H9 (cell line): ENCODE measurements at regions not wholly inside any gene's neighbourhood (a gene's known extent, or its start where the extent isn't known, plus 50 kb on each side); places are given as distances from the start of the nearest gene placed in this dataset.

ENCODE experiments used
- DNase-seq: peaks from one replicate; pipeline ENCODE4 v3.0.0-alpha.2; 2017
- H2AFZ ChIP-seq: one replicate; pipeline ENCODE4 v1.6.1; 2013; ENCODE audit warnings: mild to moderate bottlenecking, low read length, control low read depth, moderate library complexity
- H2AK5ac ChIP-seq: 2 replicates; pipeline ENCODE4 v1.6.1; 2013; ENCODE audit warnings: low read length, control low read depth, mixed read lengths; ENCODE audit not compliant: insufficient read length
- H2BK120ac ChIP-seq: one replicate; pipeline ENCODE4 v1.6.1; 2013; ENCODE audit warnings: low read depth, mild to moderate bottlenecking, low read length, control low read depth, inconsistent platforms; ENCODE audit not compliant: poor library complexity, severe bottlenecking
- H2BK12ac ChIP-seq: 2 replicates; pipeline ENCODE4 v1.6.1; 2013; ENCODE audit warnings: low read length, control low read depth, mixed read lengths, low read depth; ENCODE audit not compliant: insufficient read length
- H2BK15ac ChIP-seq: 2 replicates; pipeline ENCODE4 v1.6.1; 2013; ENCODE audit warnings: low read depth, low read length, control low read depth
- H2BK20ac ChIP-seq: one replicate; pipeline ENCODE4 v1.6.1; 2013; ENCODE audit warnings: low read depth, mild to moderate bottlenecking, low read length, control low read depth, inconsistent platforms; ENCODE audit not compliant: poor library complexity, severe bottlenecking
- H2BK5ac ChIP-seq: 2 replicates; pipeline ENCODE4 v1.6.1; 2013; ENCODE audit warnings: low read length, control low read depth, mixed read lengths; ENCODE audit not compliant: insufficient read length
- H3K14ac ChIP-seq: 2 replicates; pipeline ENCODE4 v1.6.1; 2013; ENCODE audit warnings: low read length, control low read depth; ENCODE audit not compliant: insufficient read depth
- H3K18ac ChIP-seq: 2 replicates; pipeline ENCODE4 v1.6.1; 2013; ENCODE audit warnings: low read depth, mild to moderate bottlenecking, mixed read lengths, low read length, control low read depth; ENCODE audit not compliant: insufficient read length
- H3K23ac ChIP-seq: 2 replicates; pipeline ENCODE4 v1.6.1; 2013; ENCODE audit warnings: low read length, control low read depth, mixed read lengths, low read depth; ENCODE audit not compliant: insufficient read length
- H3K23me2 ChIP-seq: 2 replicates; pipeline ENCODE4 v1.6.1; 2013; ENCODE audit warnings: low read depth, mild to moderate bottlenecking, mixed read lengths, low read length, control low read depth; ENCODE audit not compliant: insufficient read length, poor library complexity, severe bottlenecking
- H3K27ac ChIP-seq: 2 replicates; pipeline ENCODE4 v1.5.1; 2013; ENCODE audit warnings: low read length, control low read depth, mixed read lengths, low read depth; ENCODE audit not compliant: insufficient read length
- H3K27me3 ChIP-seq: 2 replicates; pipeline ENCODE4 v1.6.1; 2013; ENCODE audit warnings: low read length, control low read depth, inconsistent platforms; ENCODE audit not compliant: insufficient read depth
- H3K4ac ChIP-seq: 2 replicates; pipeline ENCODE4 v1.6.1; 2013; ENCODE audit warnings: low read depth, mild to moderate bottlenecking, control low read depth, inconsistent platforms, low read length, moderate library complexity
- H3K4me1 ChIP-seq: 2 replicates; pipeline ENCODE4 v1.6.1; 2013; ENCODE audit warnings: low read length, control low read depth, inconsistent platforms; ENCODE audit not compliant: insufficient read depth
- H3K4me2 ChIP-seq: 2 replicates; pipeline ENCODE4 v1.6.1; 2013; ENCODE audit warnings: low read length, control low read depth, mixed read lengths; ENCODE audit not compliant: insufficient read length, insufficient read depth
- H3K56ac ChIP-seq: 2 replicates; pipeline ENCODE4 v1.6.1; 2013; ENCODE audit warnings: low read depth, mild to moderate bottlenecking, mixed read lengths, low read length, control low read depth; ENCODE audit not compliant: insufficient read length
- H3K79me1 ChIP-seq: 2 replicates; pipeline ENCODE4 v1.6.1; 2013; ENCODE audit warnings: low read depth, mild to moderate bottlenecking, moderate library complexity, low read length, control low read depth, inconsistent platforms; ENCODE audit not compliant: insufficient read depth, poor library complexity, severe bottlenecking
- H3K79me2 ChIP-seq: 2 replicates; pipeline ENCODE4 v1.6.1; 2013; ENCODE audit warnings: low read length, control low read depth, inconsistent platforms; ENCODE audit not compliant: insufficient read depth
- H3K9ac ChIP-seq: 2 replicates; pipeline ENCODE4 v1.6.1; 2013; ENCODE audit warnings: low read length, control low read depth, mixed read lengths; ENCODE audit not compliant: insufficient read length; ENCODE audit errors: extremely low read depth
- H3K9me3 ChIP-seq: one replicate; pipeline ENCODE4 v1.6.1; 2013; ENCODE audit warnings: low read depth, low read length, inconsistent platforms; ENCODE audit not compliant: control insufficient read depth
- H3T11ph ChIP-seq: one replicate; pipeline ENCODE4 v1.6.1; 2013; ENCODE audit warnings: mild to moderate bottlenecking, low read length, control low read depth, inconsistent platforms
- H4K20me1 ChIP-seq: one replicate; pipeline ENCODE4 v1.6.1; 2013; ENCODE audit not compliant: control insufficient read depth, insufficient read length, insufficient read depth
- H4K5ac ChIP-seq: 2 replicates; pipeline ENCODE4 v1.6.1; 2013; ENCODE audit warnings: low read depth, mild to moderate bottlenecking, mixed read lengths, low read length, control low read depth; ENCODE audit not compliant: insufficient read length
- H4K8ac ChIP-seq: replicated peaks from 2 replicates; pipeline ENCODE4 v1.6.1; 2013; ENCODE audit warnings: low read length, control low read depth, mixed read lengths, low read depth; ENCODE audit not compliant: insufficient read length
- H4K91ac ChIP-seq: 2 replicates; pipeline ENCODE4 v1.6.1; 2013; ENCODE audit warnings: low read depth, mild to moderate bottlenecking, moderate library complexity, mixed read lengths, low read length, control low read depth; ENCODE audit not compliant: insufficient read length
- H3K27ac Mint-ChIP-seq, 3 experiments: 2 replicates in 2 of 3; 3 replicates in 1 of 3; pipeline ENCODE4 v1.8.0; 2020 to 2021; ENCODE audit warnings: mixed read lengths in 3 of 3, mild to moderate bottlenecking in 1 of 3, moderate library complexity in 1 of 3
- H3K27me3 Mint-ChIP-seq: 2 replicates; pipeline ENCODE4 v1.8.0; 2021; ENCODE audit warnings: low read depth, mild to moderate bottlenecking, moderate library complexity, mixed read lengths
- H3K36me3 Mint-ChIP-seq, 3 experiments: 2 replicates in 2 of 3; 3 replicates in 1 of 3; pipeline ENCODE4 v1.8.0; 2020 to 2021; ENCODE audit warnings: low read depth in 3 of 3, mixed read lengths in 3 of 3; ENCODE audit not compliant: insufficient read depth in 1 of 3
- H3K4me1 Mint-ChIP-seq, 2 experiments: 2 replicates each; pipeline ENCODE4 v1.8.0; 2020; ENCODE audit warnings: mixed read lengths in 2 of 2
- H3K4me3 Mint-ChIP-seq, 2 experiments: 2 replicates in 1 of 2; 3 replicates in 1 of 2; pipeline ENCODE4 v1.8.0; 2020 to 2021; ENCODE audit warnings: mild to moderate bottlenecking in 2 of 2, mixed read lengths in 2 of 2, moderate library complexity in 1 of 2
- H3K9me3 Mint-ChIP-seq, 2 experiments: 2 replicates in 1 of 2; 3 replicates in 1 of 2; pipeline ENCODE4 v1.8.0; 2020; ENCODE audit warnings: mild to moderate bottlenecking in 2 of 2, mixed read lengths in 2 of 2, moderate library complexity in 1 of 2
- CTCF ChIP-seq: fragments of 200-600 bp; sonication (generic); conservative IDR thresholded peaks from 3 replicates; pipeline ENCODE4 v1.8.0; 2021; ENCODE audit warnings: antibody characterized with exemption, mild to moderate bottlenecking
- WGBS: extraction: QIAGEN DNeasy Blood & Tissue Kit; methylation state at CpG from one replicate; pipeline ENCODE4 v1.1.7; 2013; ENCODE audit warnings: missing lambda C conversion rate, low lambda C conversion rate, mixed read lengths; ENCODE audit not compliant: insufficient read length; ENCODE audit errors: extremely low coverage; 5-methylcytosine and 5-hydroxymethylcytosine counted together

DNA sequence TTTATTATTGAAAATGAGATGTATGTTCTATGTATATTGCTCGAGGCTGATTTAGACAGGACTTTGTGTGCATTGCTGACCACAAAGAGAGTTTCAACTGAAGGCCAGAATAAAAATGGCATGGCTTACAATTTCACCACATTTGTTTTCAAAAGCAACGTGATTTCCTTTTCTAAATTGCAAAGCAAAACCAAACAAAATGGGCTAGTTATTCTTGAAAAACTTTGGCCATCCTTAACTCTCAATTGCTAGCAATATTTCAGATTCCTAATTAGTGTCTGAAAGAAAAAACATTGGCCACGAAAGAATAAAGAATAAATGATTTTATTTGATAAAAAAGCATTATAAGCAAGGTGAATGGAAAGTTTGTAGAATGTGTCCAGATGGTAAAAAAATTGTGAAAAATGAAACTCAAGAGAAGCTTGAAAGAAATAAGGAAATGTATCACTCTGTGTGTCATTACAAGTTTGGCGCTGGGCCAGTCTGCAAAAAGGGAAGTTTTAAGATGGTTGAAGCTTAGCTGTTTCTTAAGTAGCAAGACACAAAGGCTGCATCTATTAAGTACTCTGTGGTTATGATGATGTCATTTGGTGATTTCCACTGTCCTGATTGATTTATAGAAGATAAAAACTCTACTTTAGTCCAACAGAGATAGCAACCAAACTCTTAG, 89.2 kb upstream of the PRLR start:
- Mint-ChIP-seq H3K4me3 (no peak overlapping the region), H3K27me3 (no peaks in the 10 kb centered on the region), H3K27ac (no peak overlapping the region), H3K4me1 (peaks cover 10% of the 10 kb centered on the region in 2 experiments; a peak in 3 of 4 replicates), H3K36me3 (peaks cover 0 to 4% (median 0%) of the 10 kb centered on the region in 3 experiments; a peak in 3 of 7 replicates), H3K9me3 (peaks cover 1 to 2% of the 10 kb centered on the region in 2 experiments; a peak in 1 of 5 replicates)
- Histone ChIP-seq H3T11ph (no peak overlapping the region), H3K4me2 (no peak overlapping the region), H3K9ac (no peak overlapping the region), H2BK120ac (no peak overlapping the region), H2BK12ac (no peak overlapping the region), H2BK20ac (no peak overlapping the region), H3K9me3 (no peaks in the 10 kb centered on the region), H3K27me3 (no peaks in the 10 kb centered on the region), H3K27ac (no peak overlapping the region), H3K79me1 (no peaks in the 10 kb centered on the region), H2BK5ac (no peak overlapping the region), H3K23me2 (no peaks in the 10 kb centered on the region), H3K18ac (no peak overlapping the region), H2AFZ (no peak overlapping the region), H4K91ac (no peak overlapping the region), H2AK5ac (no peak overlapping the region), H3K14ac (no peak overlapping the region), H4K5ac (no peak overlapping the region), H4K20me1 (no peaks in the 10 kb centered on the region), H3K4me1 (no peaks in the 10 kb centered on the region), H3K79me2 (no peaks in the 10 kb centered on the region), H3K56ac (no peak overlapping the region), H3K23ac (no peak overlapping the region), H4K8ac (no peak overlapping the region), H2BK15ac (no peak overlapping the region), H3K4ac (no peak overlapping the region)
- TF ChIP-seq CTCF = no peak
- WGBS = no CpG with 5 or more reads among the region's 4 CpGs
- no peak for DNase-seq
